ENCODE measurements at regions not wholly inside any gene's neighbourhood (a gene's known extent, or its start where the extent isn't known, plus 50 kb on each side); places are given as distances from the start of the nearest gene placed in this dataset.

GRCh38 chr4:100284129-100284880 lies 94.0 kb upstream of the DDIT4L start:
- Histone ChIP-seq H3K9me3 (no peaks in the 10 kb centered on the region), H3K27me3 (ENCODE audit: insufficient read depth) (no peaks in the 10 kb centered on the region), H3K4me3 (ENCODE audit: low read depth in 2 of 2, low read length in 1 of 2) (no peak overlapping the region), H4K20me1 (ENCODE audit: insufficient read depth) (no peaks in the 10 kb centered on the region), H3K4me1 (ENCODE audit: control insufficient read depth in 1 of 2, insufficient read depth in 2 of 2, low read depth in 1 of 2, low read length in 1 of 2) (peaks cover 0 to 8% of the 10 kb centered on the region in 2 experiments; a peak in 3 of 4 replicates), H3K4me2 (no peak overlapping the region), H3K27ac (ENCODE audit: low read depth in 2 of 2, low read length in 1 of 2) (no peak overlapping the region), H2AFZ (ENCODE audit: low read depth) (no peak overlapping the region), H3F3A (replicated peaks; ENCODE audit: insufficient read depth) (peaks cover 5% of the 10 kb centered on the region), H3K9ac (no peak overlapping the region), H3K79me2 (ENCODE audit: insufficient read depth) (no peaks in the 10 kb centered on the region), H3K9me2 (no peaks in the 10 kb centered on the region), H3K36me3 (replicated peaks in 1 of 2; ENCODE audit: control insufficient read depth in 1 of 2, insufficient read depth in 2 of 2, low read length in 1 of 2) (no peaks in the 10 kb centered on the region)
- TF ChIP-seq FOSL2 (IDR thresholded peaks at IDR 0.05; ENCODE audit: borderline replicate concordance, low read depth) (no peak), YY1 (IDR thresholded peaks at IDR 0.05; ENCODE audit: low read depth) (no peak), SIN3A (IDR thresholded peaks at IDR 0.05; ENCODE audit: borderline replicate concordance, low read depth, low read length) (no peak), POLR2AphosphoS5 (IDR thresholded peaks at IDR 0.05; ENCODE audit: low read depth, low read length) (no peak), RCOR1 (IDR thresholded peaks at IDR 0.05; ENCODE audit: low read length) (no peak), GATA2 (CRISPR knock-in tag; IDR thresholded peaks at IDR 0.05) (no peak), CHD2 (IDR thresholded peaks at IDR 0.05; ENCODE audit: low read length, partially characterized antibody) (no peak), ZBTB33 (IDR thresholded peaks at IDR 0.05; ENCODE audit: borderline replicate concordance, low read depth) (no peak), ELF1 (IDR thresholded peaks at IDR 0.05) (no peak), USF2 (IDR thresholded peaks at IDR 0.05; ENCODE audit: borderline replicate concordance, low read depth, low read length) (no peak), JUND (IDR thresholded peaks at IDR 0.05) (no peak), MEF2A (IDR thresholded peaks at IDR 0.05; ENCODE audit: borderline replicate concordance, low read depth) (no peak), RFX5 (IDR thresholded peaks at IDR 0.05; ENCODE audit: low read length) (no peak), IRF3 (IDR thresholded peaks at IDR 0.05; ENCODE audit: low read depth, low read length) (no peak), CTCF (IDR thresholded peaks at IDR 0.05) (no peak), TCF12 (IDR thresholded peaks at IDR 0.05) (no peak), NFIC (IDR thresholded peaks at IDR 0.05; ENCODE audit: borderline replicate concordance) (no peak), MAX (IDR thresholded peaks at IDR 0.05; ENCODE audit: low read depth) (no peak), MXI1 (IDR thresholded peaks at IDR 0.05; ENCODE audit: low read depth, low read length) (no peak), PBX3 (IDR thresholded peaks at IDR 0.05) (no peak)
- 69% methylated on average over 10 of the region's 10 CpGs for WGBS (ENCODE audit: low lambda C conversion rate)
- POLR2A ChIA-PET: no interaction called here
- DNase-seq: no peak
- CTCF ChIA-PET: no interaction called here
